ENCODE measurements at regions not wholly inside any gene's neighbourhood (a gene's known extent, or its start where the extent isn't known, plus 50 kb on each side); places are given as distances from the start of the nearest gene placed in this dataset.

GRCh38 chr1:37127254-37127748, 93.0 kb upstream of the GRIK3 start (continued):
- TF ChIP-seq, protein P1, sequence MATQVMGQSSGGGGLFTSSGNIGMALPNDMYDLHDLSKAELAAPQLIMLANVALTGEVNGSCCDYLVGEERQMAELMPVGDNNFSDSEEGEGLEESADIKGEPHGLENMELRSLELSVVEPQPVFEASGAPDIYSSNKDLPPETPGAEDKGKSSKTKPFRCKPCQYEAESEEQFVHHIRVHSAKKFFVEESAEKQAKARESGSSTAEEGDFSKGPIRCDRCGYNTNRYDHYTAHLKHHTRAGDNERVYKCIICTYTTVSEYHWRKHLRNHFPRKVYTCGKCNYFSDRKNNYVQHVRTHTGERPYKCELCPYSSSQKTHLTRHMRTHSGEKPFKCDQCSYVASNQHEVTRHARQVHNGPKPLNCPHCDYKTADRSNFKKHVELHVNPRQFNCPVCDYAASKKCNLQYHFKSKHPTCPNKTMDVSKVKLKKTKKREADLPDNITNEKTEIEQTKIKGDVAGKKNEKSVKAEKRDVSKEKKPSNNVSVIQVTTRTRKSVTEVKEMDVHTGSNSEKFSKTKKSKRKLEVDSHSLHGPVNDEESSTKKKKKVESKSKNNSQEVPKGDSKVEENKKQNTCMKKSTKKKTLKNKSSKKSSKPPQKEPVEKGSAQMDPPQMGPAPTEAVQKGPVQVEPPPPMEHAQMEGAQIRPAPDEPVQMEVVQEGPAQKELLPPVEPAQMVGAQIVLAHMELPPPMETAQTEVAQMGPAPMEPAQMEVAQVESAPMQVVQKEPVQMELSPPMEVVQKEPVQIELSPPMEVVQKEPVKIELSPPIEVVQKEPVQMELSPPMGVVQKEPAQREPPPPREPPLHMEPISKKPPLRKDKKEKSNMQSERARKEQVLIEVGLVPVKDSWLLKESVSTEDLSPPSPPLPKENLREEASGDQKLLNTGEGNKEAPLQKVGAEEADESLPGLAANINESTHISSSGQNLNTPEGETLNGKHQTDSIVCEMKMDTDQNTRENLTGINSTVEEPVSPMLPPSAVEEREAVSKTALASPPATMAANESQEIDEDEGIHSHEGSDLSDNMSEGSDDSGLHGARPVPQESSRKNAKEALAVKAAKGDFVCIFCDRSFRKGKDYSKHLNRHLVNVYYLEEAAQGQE (IDR thresholded peaks at IDR 0.05; ENCODE audit: unreplicated experiment): no peak
- no peak for TF ChIP-seq ZNF331 (CRISPR knock-in tag; IDR thresholded peaks at IDR 0.05; ENCODE audit: low read depth)

GRCh38 chr1:37128091-37128490, 93.8 kb upstream of the GRIK3 start:
- DNase-seq (ENCODE audit: low spot score) (no peak), ATAC-seq (no peak)
- Mint-ChIP-seq H3K27me3 (ENCODE audit: insufficient read depth, low read depth, poor library complexity) (peaks cover 10% of the 10 kb centered on the region), H3K27ac (no peak overlapping the region), H3K9me3 (no peaks in the 10 kb centered on the region), H3K4me1 (no peaks in the 10 kb centered on the region), H3K36me3 (ENCODE audit: low read depth) (no peaks in the 10 kb centered on the region), H3K4me3 (no peak overlapping the region)
- H3K36me3 ChIP-seq (ENCODE audit: insufficient read depth): no peaks in the 10 kb centered on the region
- H3K4me2 ChIP-seq: no peak overlapping the region
- H3K27ac ChIP-seq (ENCODE audit: low read depth): no peak overlapping the region
- no peaks in the 10 kb centered on the region for H3K79me2 ChIP-seq (replicated peaks; ENCODE audit: insufficient read depth)
- H2AFZ ChIP-seq: no peak overlapping the region
- H3K4me3 ChIP-seq: no peak overlapping the region
- H4K20me1 ChIP-seq (replicated peaks; ENCODE audit: insufficient read depth): no peaks in the 10 kb centered on the region
- H3K27me3 ChIP-seq (ENCODE audit: insufficient read depth): no peaks in the 10 kb centered on the region
- no peaks in the 10 kb centered on the region for H3K4me1 ChIP-seq (ENCODE audit: insufficient read depth)
- H3K9me2 ChIP-seq (ENCODE audit: insufficient read depth): no peaks in the 10 kb centered on the region
- H3F3A ChIP-seq (replicated peaks; ENCODE audit: low read depth): no peaks in the 10 kb centered on the region
- TF ChIP-seq ETS1 (IDR thresholded peaks at IDR 0.05) (no peak), ZNF331 (CRISPR knock-in tag; IDR thresholded peaks at IDR 0.05; ENCODE audit: low read depth) (no peak), ZNF462 (CRISPR knock-in tag; IDR thresholded peaks at IDR 0.05) (no peak), EZH2 (IDR thresholded peaks at IDR 0.05; ENCODE audit: low read depth, unreplicated experiment) (no peak), NANOG (IDR thresholded peaks at IDR 0.05; ENCODE audit: borderline replicate concordance) (no peak), EZH2phosphoT487 (IDR thresholded peaks at IDR 0.05; ENCODE audit: unreplicated experiment) (no peak), POLR2AphosphoS5 (IDR thresholded peaks at IDR 0.05; ENCODE audit: low read depth) (no peak), JUNB (IDR thresholded peaks at IDR 0.05; ENCODE audit: unreplicated experiment) (no peak), STAT1 (IDR thresholded peaks at IDR 0.05; ENCODE audit: unreplicated experiment) (no peak)
- TF ChIP-seq, protein P1 (IDR thresholded peaks at IDR 0.05; ENCODE audit: unreplicated experiment): no peak
